Stimulated activated naive CD8-positive, alpha-beta T cell treated with anti-CD3 and anti-CD28 coated beads, Interleukin-15, amount 100 ng/mL, for 72 hours (primary cell): ENCODE measurements at regions not wholly inside any gene's neighbourhood (a gene's known extent, or its start where the extent isn't known, plus 50 kb on each side); places are given as distances from the start of the nearest gene placed in this dataset.

Experiments used
- ATAC-seq: fragments of 150-1000 bp; cut with Tn5 transposase; 2 replicates; pipeline ENCODE4 v1.10.0; 2021; ENCODE audit warnings: mild to moderate bottlenecking, moderate library complexity
- DNase-seq, 2 donors: peaks; one replicate each; pipeline ENCODE4 v3.0.0; 2021 to 2022
- H3K27ac Mint-ChIP-seq, 2 donors: one replicate each; pipeline ENCODE4 v1.8.0; 2022; ENCODE audit warnings: mild to moderate bottlenecking in 2 of 2, mixed read lengths in 2 of 2, moderate library complexity in 2 of 2
- H3K27me3 Mint-ChIP-seq: one replicate; pipeline ENCODE4 v1.8.0; 2022; ENCODE audit warnings: mixed read lengths
- H3K4me1 Mint-ChIP-seq: one replicate; pipeline ENCODE4 v1.8.0; 2022; ENCODE audit warnings: mild to moderate bottlenecking, mixed read lengths
- H3K4me3 Mint-ChIP-seq, 2 donors: one replicate each; pipeline ENCODE4 v1.8.0; 2022; ENCODE audit warnings: mild to moderate bottlenecking in 2 of 2, mixed read lengths in 2 of 2, moderate library complexity in 1 of 2
- H3K9me3 Mint-ChIP-seq, 2 donors: one replicate each; pipeline ENCODE4 v1.8.0; 2022; ENCODE audit warnings: mixed read lengths in 2 of 2

- H3K4me1 Mint-ChIP-seq, result peaks cover 11% of the 10 kb centered on the region
- peaks cover 0 to 5% of the 10 kb centered on the region in 2 donors for H3K9me3 Mint-ChIP-seq
- no peak for DNase-seq
- no peak overlapping the region for H3K27ac Mint-ChIP-seq
- peaks cover 23% of the 10 kb centered on the region for H3K27me3 Mint-ChIP-seq
- no peak for ATAC-seq
- no peak overlapping the region for H3K4me3 Mint-ChIP-seq
These were observed 53.8 kb upstream of the P3H2 start for GRCh38 chr3:190174471-190174870.

DNA sequence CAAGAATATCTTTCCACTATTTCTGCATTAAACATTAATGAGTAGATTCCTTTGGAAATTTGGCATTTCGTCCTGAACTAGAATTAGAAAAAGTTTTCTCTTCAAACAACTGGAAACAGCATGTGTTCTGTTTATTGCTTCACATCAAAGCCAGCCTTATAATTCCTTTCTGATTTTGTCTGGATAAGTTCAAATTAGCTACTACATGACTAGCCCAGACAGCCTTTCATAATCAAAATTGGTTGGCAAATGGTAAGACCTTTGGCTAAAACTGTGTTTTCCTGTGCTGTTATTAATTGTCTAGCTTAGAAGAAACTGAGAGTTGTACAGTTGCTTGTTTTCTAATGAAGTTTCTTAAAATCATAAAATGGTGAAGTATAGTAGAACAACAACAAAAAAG lies 52.7 kb upstream of the P3H2 start:
- no peak for ATAC-seq

GRCh38 chr3:190172751-190173150 lies 52.1 kb upstream of the P3H2 start:
- Mint-ChIP-seq H3K9me3 (peaks cover 0 to 5% of the 10 kb centered on the region in 2 donors), H3K27ac (no peak overlapping the region), H3K4me1 (peaks cover 14% of the 10 kb centered on the region), H3K4me3 (no peak overlapping the region), H3K27me3 (peaks cover 23% of the 10 kb centered on the region)
- DNase-seq (no peak), ATAC-seq (no peak)

More for the DNA sequence above, 52.7 kb upstream of the P3H2 start:
- Mint-ChIP-seq H3K4me3 (no peak overlapping the region), H3K9me3 (peaks cover 0 to 5% of the 10 kb centered on the region in 2 donors), H3K27ac (no peak overlapping the region), H3K4me1 (peaks cover 14% of the 10 kb centered on the region), H3K27me3 (peaks cover 23% of the 10 kb centered on the region)
- no peak for DNase-seq
